GM12892 (cell line): ENCODE measurements at regions not wholly inside any gene's neighbourhood (a gene's known extent, or its start where the extent isn't known, plus 50 kb on each side); places are given as distances from the start of the nearest gene placed in this dataset.

Experiments
- POLR2A ChIP-seq: IDR thresholded peaks from 2 replicates; pipeline ENCODE4 v1.6.1; 2011; ENCODE audit warnings: low read depth, low read length, control low read depth
- POLR2AphosphoS5 ChIP-seq: IDR thresholded peaks from 2 replicates; pipeline ENCODE4 v1.6.1; 2011; ENCODE audit warnings: low read depth, low read length, control low read depth
- TAF1 ChIP-seq: IDR thresholded peaks from 2 replicates; pipeline ENCODE4 v1.6.1; 2011; ENCODE audit warnings: low read depth, mild to moderate bottlenecking, control low read depth, low read length, borderline replicate concordance

DNA sequence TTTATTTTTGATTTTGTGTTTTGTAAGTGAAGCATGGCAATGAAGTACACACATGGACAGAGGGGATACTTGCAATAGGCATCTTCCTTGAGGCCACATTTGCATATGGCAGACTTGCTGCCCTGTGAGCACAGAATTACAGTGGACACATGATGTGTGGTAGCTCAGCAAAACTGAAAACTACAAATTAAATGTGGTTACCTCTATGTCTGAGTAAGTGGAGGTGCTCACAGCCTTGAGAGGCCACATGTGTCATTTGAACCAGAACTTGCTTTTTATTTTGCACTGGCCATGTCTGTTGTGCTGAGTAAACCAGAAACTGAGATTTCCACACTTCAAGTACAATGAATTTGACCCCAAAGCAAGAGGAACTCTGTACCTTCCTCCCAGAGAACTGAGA lies 998.5 kb upstream of the NXPH2 start:
- TF ChIP-seq TAF1 (no peak), POLR2A (no peak), POLR2AphosphoS5 (no peak)
